IMR-90 (cell line): ENCODE measurements at regions not wholly inside any gene's neighbourhood (a gene's known extent, or its start where the extent isn't known, plus 50 kb on each side); places are given as distances from the start of the nearest gene placed in this dataset.

Experiments used
- ATAC-seq: fragments of 200-7000 bp; cut with Tn5 transposase; 2 replicates; pipeline ENCODE4 v1.9.1; 2020; ENCODE audit warnings: low read depth, mild to moderate bottlenecking, moderate library complexity
- BruUV-seq: library from RNA; stranded (reverse); fragments of 400-500 nt; replicated peaks from 2 replicates; lab custom pipeline; 2021; lab: Mats Ljungman, UMichigan
- CTCF ChIA-PET: fragments of 300-600 bp; formaldehyde crosslinking; extraction: SDS; loops from one replicate; lab custom pipeline; 2021; ENCODE audit warnings: antibody characterized with exemption; lab: Yijun Ruan, JAX
- POLR2A ChIA-PET: fragments of 300-600 bp; sonication (Branson Sonifier 250); formaldehyde crosslinking; loops from one replicate; lab custom pipeline; 2022; ENCODE audit warnings: antibody characterized with exemption; ENCODE audit not compliant: unreplicated experiment; lab: Charles Lee
- DNase-seq: peaks from one replicate; pipeline ENCODE4 v3.0.0; 2013
- H2AFZ ChIP-seq: replicated peaks from 2 replicates; pipeline ENCODE3; 2013; ENCODE audit warnings: low read length, mild to moderate bottlenecking; ENCODE audit not compliant: poor library complexity
- H2AK5ac ChIP-seq: 2 replicates; pipeline ENCODE4 v1.6.1; 2013; ENCODE audit warnings: low read depth, low read length, inconsistent platforms
- H2AK9ac ChIP-seq: replicated peaks from 2 replicates; pipeline ENCODE3; 2013; ENCODE audit warnings: mild to moderate bottlenecking, low read depth, low read length, moderate library complexity; ENCODE audit not compliant: poor library complexity
- H2BK120ac ChIP-seq: 2 replicates; pipeline ENCODE4 v1.6.1; 2013; ENCODE audit warnings: low read depth, low read length, inconsistent platforms
- H2BK15ac ChIP-seq: 3 replicates; pipeline ENCODE4 v1.6.1; 2013; ENCODE audit warnings: low read depth, low read length, inconsistent platforms
- H2BK20ac ChIP-seq: 2 replicates; pipeline ENCODE4 v1.6.1; 2013; ENCODE audit warnings: low read depth, mild to moderate bottlenecking, inconsistent platforms, low read length, moderate library complexity
- H2BK5ac ChIP-seq: 2 replicates; pipeline ENCODE4 v1.6.1; 2013; ENCODE audit warnings: mild to moderate bottlenecking, low read depth, low read length, inconsistent platforms; ENCODE audit not compliant: poor library complexity, severe bottlenecking
- H3K14ac ChIP-seq: replicated peaks from 2 replicates; pipeline ENCODE4 v1.6.1; 2013; ENCODE audit warnings: low read depth, low read length, inconsistent platforms
- H3K18ac ChIP-seq: 2 replicates; pipeline ENCODE4 v1.6.1; 2013; ENCODE audit warnings: low read depth, low read length, control low read depth
- H3K23ac ChIP-seq: 2 replicates; pipeline ENCODE4 v1.6.1; 2013; ENCODE audit warnings: low read depth, low read length, inconsistent platforms
- H3K27ac ChIP-seq: 2 replicates; pipeline ENCODE4 v1.5.1; 2013; ENCODE audit warnings: mild to moderate bottlenecking, control low read depth, low read length; ENCODE audit not compliant: insufficient read depth
- H3K27me3 ChIP-seq: 2 replicates; pipeline ENCODE4 v1.6.1; 2013; ENCODE audit warnings: low read length; ENCODE audit not compliant: control insufficient read depth, insufficient read depth
- H3K36me3 ChIP-seq: 2 replicates; pipeline ENCODE4 v1.6.1; 2013; ENCODE audit warnings: low read length, mixed read lengths; ENCODE audit not compliant: control insufficient read depth, insufficient read depth
- H3K4ac ChIP-seq: 2 replicates; pipeline ENCODE4 v1.6.1; 2013; ENCODE audit warnings: low read depth, low read length, inconsistent platforms
- H3K4me1 ChIP-seq: 2 replicates; pipeline ENCODE4 v1.6.1; 2013; ENCODE audit warnings: low read length, mixed read lengths; ENCODE audit not compliant: control insufficient read depth, insufficient read depth
- H3K4me2 ChIP-seq: 2 replicates; pipeline ENCODE4 v1.6.1; 2013; ENCODE audit warnings: low read depth, mild to moderate bottlenecking, control low read depth, low read length, moderate library complexity
- H3K4me3 ChIP-seq: 2 replicates; pipeline ENCODE4 v1.5.1; 2013; ENCODE audit warnings: low read depth, mild to moderate bottlenecking, control low read depth, low read length, moderate library complexity; ENCODE audit not compliant: insufficient read depth
- H3K56ac ChIP-seq: 2 replicates; pipeline ENCODE4 v1.6.1; 2013; ENCODE audit warnings: low read length, inconsistent platforms; ENCODE audit not compliant: insufficient read depth; ENCODE audit errors: extremely low read depth
- H3K79me1 ChIP-seq, 2 experiments: 2 replicates each; pipeline ENCODE4 v1.6.1; 2013; ENCODE audit warnings: low read length in 2 of 2, inconsistent platforms in 1 of 2, low read depth in 1 of 2
- H3K9ac ChIP-seq: 2 replicates; pipeline ENCODE4 v1.6.1; 2013; ENCODE audit warnings: low read depth, low read length, control low read depth
- H3K9me1 ChIP-seq: 2 replicates; pipeline ENCODE4 v1.6.1; 2013; ENCODE audit warnings: low read length, inconsistent platforms; ENCODE audit not compliant: insufficient read depth
- H3K9me3 ChIP-seq: 2 replicates; pipeline ENCODE4 v1.6.1; 2013; ENCODE audit warnings: low read length; ENCODE audit not compliant: control insufficient read depth, insufficient read depth
- H4K20me1 ChIP-seq: 2 replicates; pipeline ENCODE4 v1.6.1; 2013; ENCODE audit warnings: low read length, inconsistent platforms; ENCODE audit not compliant: insufficient read depth
- H4K5ac ChIP-seq: 2 replicates; pipeline ENCODE4 v1.6.1; 2013; ENCODE audit warnings: mild to moderate bottlenecking, low read depth, low read length, control low read depth
- H4K8ac ChIP-seq, 2 experiments: 2 replicates each; pipeline ENCODE4 v1.6.1; 2013; ENCODE audit warnings: low read depth in 2 of 2, low read length in 2 of 2, control low read depth in 1 of 2, inconsistent platforms in 1 of 2
- H4K91ac ChIP-seq: 2 replicates; pipeline ENCODE4 v1.6.1; 2013; ENCODE audit warnings: low read depth, low read length, inconsistent platforms; ENCODE audit not compliant: insufficient read depth
- BHLHE40 ChIP-seq: fragments of 150-350 bp; IDR thresholded peaks from 2 replicates; pipeline ENCODE4 v1.6.1; 2016; ENCODE audit warnings: mild to moderate bottlenecking, low read depth, low read length
- CEBPB ChIP-seq: IDR thresholded peaks from 2 replicates; pipeline ENCODE4 v1.6.1; 2012; ENCODE audit warnings: low read depth, low read length, improper control_type of control experiment
- CHD1 ChIP-seq: IDR thresholded peaks from 2 replicates; pipeline ENCODE4 v1.6.1; 2012; ENCODE audit warnings: low read depth, low read length, improper control_type of control experiment
- ELK1 ChIP-seq: fragments of 150-350 bp; IDR thresholded peaks from 2 replicates; pipeline ENCODE4 v1.6.1; 2016; ENCODE audit warnings: low read depth, mild to moderate bottlenecking, low read length, moderate library complexity, borderline replicate concordance
- FOS ChIP-seq: fragments of 150-350 bp; IDR thresholded peaks from 2 replicates; pipeline ENCODE4 v1.6.1; 2016; ENCODE audit warnings: low read depth, low read length
- MAFK ChIP-seq: IDR thresholded peaks from 2 replicates; pipeline ENCODE4 v1.6.1; 2012; ENCODE audit warnings: low read depth, low read length, improper control_type of control experiment
- MAZ ChIP-seq: IDR thresholded peaks from 2 replicates; pipeline ENCODE4 v1.6.1; 2012; ENCODE audit warnings: low read depth, mild to moderate bottlenecking, low read length, improper control_type of control experiment, moderate library complexity, borderline replicate concordance
- MXI1 ChIP-seq: IDR thresholded peaks from 2 replicates; pipeline ENCODE4 v1.6.1; 2012; ENCODE audit warnings: low read depth, mild to moderate bottlenecking, low read length, moderate library complexity, borderline replicate concordance
- NFE2L2 ChIP-seq: fragments of 150-350 bp; IDR thresholded peaks from 2 replicates; pipeline ENCODE4 v1.6.1; 2016; ENCODE audit warnings: low read depth, mild to moderate bottlenecking, low read length
- POLR2A ChIP-seq: IDR thresholded peaks from 2 replicates; pipeline ENCODE4 v1.6.1; 2012; ENCODE audit warnings: mild to moderate bottlenecking, low read depth, low read length
- RAD21 ChIP-seq: IDR thresholded peaks from 2 replicates; pipeline ENCODE4 v1.6.1; 2012; ENCODE audit warnings: low read length, improper control_type of control experiment
- RCOR1 ChIP-seq: IDR thresholded peaks from 2 replicates; pipeline ENCODE4 v1.6.1; 2012; ENCODE audit warnings: mild to moderate bottlenecking, low read length, improper control_type of control experiment; ENCODE audit not compliant: insufficient replicate concordance
- RFX5 ChIP-seq: IDR thresholded peaks from 2 replicates; pipeline ENCODE4 v1.8.0; 2012; ENCODE audit warnings: low read depth, mild to moderate bottlenecking, low read length, moderate library complexity
- SMC3 ChIP-seq: fragments of 150-350 bp; IDR thresholded peaks from 2 replicates; pipeline ENCODE4 v1.6.1; 2016; ENCODE audit warnings: low read depth, mild to moderate bottlenecking, antibody characterized with exemption, low read length, moderate library complexity
- WGBS, 2 experiments: methylation state at CpG; one replicate each; pipeline versions ENCODE4 v1.1.5 to v1.1.7; 2013; ENCODE audit warnings: missing lambda C conversion rate in 2 of 2; ENCODE audit not compliant: insufficient read length in 1 of 2; ENCODE audit errors: extremely low coverage in 2 of 2; 5-methylcytosine and 5-hydroxymethylcytosine counted together
- dilution Hi-C: fragments of 300-500 bp; cut with HindIII; formaldehyde crosslinking; loops from one replicate; pipeline ENCODE4 v1.14.3; 2018; ENCODE audit warnings: low sequenced_read_pairs; ENCODE audit not compliant: unreplicated experiment
- in situ Hi-C: fragments of 300-500 bp; cut with MboI; formaldehyde crosslinking; loops from 3 replicates; pipeline ENCODE4 v1.14.3; 2019; ENCODE audit warnings: low sequenced_read_pairs, inconsistent platforms, mixed read lengths
- intact Hi-C: fragments of 100-400 bp; cut with micrococcal nuclease; formaldehyde crosslinking; loops from 2 replicates; pipeline ENCODE4 v1.10.0; 2022
- TF ChIP-seq, protein P1 (sequence below): conservative IDR thresholded peaks from 2 replicates; pipeline ENCODE4 v1.5.1; 2012; ENCODE audit warnings: mild to moderate bottlenecking, low read depth, low read length, improper control_type of control experiment
- TF ChIP-seq, protein P2 (sequence below): fragments of 150-350 bp; IDR thresholded peaks from 2 replicates; pipeline ENCODE4 v1.6.1; 2017; ENCODE audit warnings: mild to moderate bottlenecking, antibody characterized with exemption, low read length, low read depth

DNA sequence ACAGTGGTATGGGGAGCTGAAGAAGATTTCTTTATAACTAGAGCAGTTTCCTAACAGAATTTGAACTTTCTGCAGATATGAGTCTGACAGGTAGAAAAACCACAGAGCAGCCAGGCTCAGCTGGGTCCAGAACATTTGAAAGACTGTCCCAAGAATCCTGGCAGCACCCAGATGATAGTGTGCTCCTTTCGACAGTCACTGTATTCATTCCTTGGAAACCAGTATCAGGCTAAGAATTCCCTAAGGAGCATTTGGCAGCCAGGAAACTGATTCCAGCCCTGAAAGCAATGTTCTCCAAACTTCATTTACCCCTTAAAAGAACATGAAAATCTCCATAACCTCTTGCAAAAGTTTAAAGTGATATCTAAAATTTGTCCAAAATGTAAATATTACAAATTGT, 123.0 kb upstream of the MTAP start:
- WGBS, 2 experiments = no CpG with 5 or more reads among the region's 1 CpG
- Histone ChIP-seq H3K9me1 (peaks cover 3% of the 10 kb centered on the region; the same call in 1 of the 2 replicates), H4K5ac (peak overlapping the region; percentile 2; the same call in 1 of the 2 replicates), H2BK5ac (peak overlapping the region; percentile 86), H3K4me3 (no peak overlapping the region), H4K91ac (peak overlapping the region; percentile 37), H2AK9ac (no peak overlapping the region), H2BK15ac (peak overlapping the region; percentile 66; the same call in 2 of the 3 replicates), H3K27ac (peak overlapping the region; percentile 71), H3K14ac (peak overlapping the region; percentile 64; the same call in 1 of the 2 replicates), H4K20me1 (no peaks in the 10 kb centered on the region), H3K27me3 (no peaks in the 10 kb centered on the region), H3K4me2 (no peak overlapping the region), H3K23ac (peak overlapping the region; percentile 46; the same call in 1 of the 2 replicates), H4K8ac (peak overlapping the region; percentile 51 to 70; a peak in 3 of 4 replicates), H3K4me1 (peaks cover 12% of the 10 kb centered on the region; the same call in 1 of the 2 replicates), H3K4ac (peak overlapping the region; percentile 69; the same call in 1 of the 2 replicates), H3K9ac (peak overlapping the region; percentile 60), H2AK5ac (peak overlapping the region; percentile 42; the same call in 1 of the 2 replicates), H2BK120ac (peak overlapping the region; percentile 81; the same call in 1 of the 2 replicates), H3K18ac (peak overlapping the region; percentile 10; the same call in 1 of the 2 replicates), H3K79me1 (0 out of 4 replicates have a peak, but pooled peaks cover 0 to 4% of the 10 kb centered on the region in 2 experiments), H3K9me3 (no peaks in the 10 kb centered on the region), H3K56ac (peak overlapping the region; percentile 28; the same call in 1 of the 2 replicates), H2BK20ac (peak overlapping the region; percentile 88), H2AFZ (peak overlapping the region; percentile 80), H3K36me3 (no peaks in the 10 kb centered on the region)
- in situ Hi-C loops = loop anchor here (25.0 kb wide), 1 partner anchor 108 kb away; no protein-coding TSS in a partner anchor
- ChIA-PET POLR2A (no interaction called here), CTCF (no interaction called here)
- no peak for TF ChIP-seq MXI1
- no peak for TF ChIP-seq CEBPB
- TF ChIP-seq FOS = no peak
- TF ChIP-seq, protein P1, sequence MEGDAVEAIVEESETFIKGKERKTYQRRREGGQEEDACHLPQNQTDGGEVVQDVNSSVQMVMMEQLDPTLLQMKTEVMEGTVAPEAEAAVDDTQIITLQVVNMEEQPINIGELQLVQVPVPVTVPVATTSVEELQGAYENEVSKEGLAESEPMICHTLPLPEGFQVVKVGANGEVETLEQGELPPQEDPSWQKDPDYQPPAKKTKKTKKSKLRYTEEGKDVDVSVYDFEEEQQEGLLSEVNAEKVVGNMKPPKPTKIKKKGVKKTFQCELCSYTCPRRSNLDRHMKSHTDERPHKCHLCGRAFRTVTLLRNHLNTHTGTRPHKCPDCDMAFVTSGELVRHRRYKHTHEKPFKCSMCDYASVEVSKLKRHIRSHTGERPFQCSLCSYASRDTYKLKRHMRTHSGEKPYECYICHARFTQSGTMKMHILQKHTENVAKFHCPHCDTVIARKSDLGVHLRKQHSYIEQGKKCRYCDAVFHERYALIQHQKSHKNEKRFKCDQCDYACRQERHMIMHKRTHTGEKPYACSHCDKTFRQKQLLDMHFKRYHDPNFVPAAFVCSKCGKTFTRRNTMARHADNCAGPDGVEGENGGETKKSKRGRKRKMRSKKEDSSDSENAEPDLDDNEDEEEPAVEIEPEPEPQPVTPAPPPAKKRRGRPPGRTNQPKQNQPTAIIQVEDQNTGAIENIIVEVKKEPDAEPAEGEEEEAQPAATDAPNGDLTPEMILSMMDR = no peak
- TF ChIP-seq NFE2L2 = no peak
- TF ChIP-seq ELK1 = no peak
- no peak for TF ChIP-seq RCOR1
- TF ChIP-seq SMC3 = no peak
- TF ChIP-seq MAZ = no peak
- no peak for TF ChIP-seq RFX5
- TF ChIP-seq, protein P2, sequence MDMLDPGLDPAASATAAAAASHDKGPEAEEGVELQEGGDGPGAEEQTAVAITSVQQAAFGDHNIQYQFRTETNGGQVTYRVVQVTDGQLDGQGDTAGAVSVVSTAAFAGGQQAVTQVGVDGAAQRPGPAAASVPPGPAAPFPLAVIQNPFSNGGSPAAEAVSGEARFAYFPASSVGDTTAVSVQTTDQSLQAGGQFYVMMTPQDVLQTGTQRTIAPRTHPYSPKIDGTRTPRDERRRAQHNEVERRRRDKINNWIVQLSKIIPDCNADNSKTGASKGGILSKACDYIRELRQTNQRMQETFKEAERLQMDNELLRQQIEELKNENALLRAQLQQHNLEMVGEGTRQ = no peak
- no peak for TF ChIP-seq BHLHE40
- no peak for TF ChIP-seq POLR2A
- no peak for TF ChIP-seq RAD21
- no peak for TF ChIP-seq CHD1
- no peak for TF ChIP-seq MAFK
- no TSS peak for BruUV-seq
- dilution Hi-C loops = no loop called here
- DNase-seq (no peak), ATAC-seq (no peak)
- intact Hi-C loops = loop anchor here (2.0 to 5.0 kb wide), 2 partner anchors 102 to 121 kb away; no protein-coding TSS in a partner anchor
